NT2/D1 (cell line): ENCODE measurements at regions not wholly inside any gene's neighbourhood (a gene's known extent, or its start where the extent isn't known, plus 50 kb on each side); places are given as distances from the start of the nearest gene placed in this dataset.

Experiments
- DNase-seq: peaks from one replicate; pipeline ENCODE4 v3.0.0-alpha.2; 2011; ENCODE audit warnings: low read depth, low spot score
- H3K27me3 ChIP-seq: 2 replicates; pipeline ENCODE4 v1.6.0; 2011; ENCODE audit warnings: mild to moderate bottlenecking; ENCODE audit not compliant: insufficient read length, insufficient read depth
- H3K36me3 ChIP-seq: 2 replicates; pipeline ENCODE4 v1.6.1; 2011; ENCODE audit warnings: mild to moderate bottlenecking, low read length, mixed read lengths; ENCODE audit not compliant: insufficient read depth, insufficient read length
- H3K4me1 ChIP-seq: 2 replicates; pipeline ENCODE4 v1.5.1; 2011; ENCODE audit not compliant: insufficient read depth, insufficient read length
- H3K4me3 ChIP-seq: 2 replicates; pipeline ENCODE4 v1.5.1; 2011; ENCODE audit warnings: low read depth; ENCODE audit not compliant: insufficient read length
- H3K9ac ChIP-seq: 2 replicates; pipeline ENCODE4 v1.6.0; 2011; ENCODE audit warnings: low read depth; ENCODE audit not compliant: insufficient read length
- H3K9me3 ChIP-seq: 2 replicates; pipeline ENCODE4 v1.5.1; 2011; ENCODE audit warnings: mild to moderate bottlenecking, low read length; ENCODE audit not compliant: insufficient read depth
- SUZ12 ChIP-seq: IDR thresholded peaks from 2 replicates; pipeline ENCODE4 v1.6.1; 2011; ENCODE audit not compliant: insufficient read length, insufficient read depth; ENCODE audit errors: extremely low read depth
- YY1 ChIP-seq: IDR thresholded peaks from 2 replicates; pipeline ENCODE4 v1.6.1; 2011; ENCODE audit not compliant: insufficient read length, insufficient read depth
- ZNF274 ChIP-seq: IDR thresholded peaks from 2 replicates; pipeline ENCODE4 v1.6.1; 2011; ENCODE audit warnings: mild to moderate bottlenecking, low read depth, low read length

- TF ChIP-seq ZNF274, result no peak
- TF ChIP-seq SUZ12, result no peak
- no peak for TF ChIP-seq YY1
- no peaks in the 10 kb centered on the region for H3K36me3 ChIP-seq
Observed at GRCh38 chr13:76379341-76380105, 506.7 kb downstream of the KCTD12 start.

GRCh38 chr13:76378767-76379166 is 507.4 kb downstream of the KCTD12 start:
- no peak for DNase-seq
- H3K4me3 ChIP-seq, result no peak overlapping the region
- no peak overlapping the region for H3K9ac ChIP-seq
- no peaks in the 10 kb centered on the region for H3K36me3 ChIP-seq
- TF ChIP-seq YY1 (no peak), ZNF274 (no peak), SUZ12 (no peak)
- no peaks in the 10 kb centered on the region for H3K27me3 ChIP-seq
- no peaks in the 10 kb centered on the region for H3K9me3 ChIP-seq
- H3K4me1 ChIP-seq, result no peaks in the 10 kb centered on the region

More at GRCh38 chr13:76379341-76380105, 506.7 kb downstream of the KCTD12 start:
- Histone ChIP-seq H3K27me3 (no peaks in the 10 kb centered on the region), H3K4me3 (no peak overlapping the region), H3K9ac (no peak overlapping the region), H3K9me3 (no peaks in the 10 kb centered on the region), H3K4me1 (no peaks in the 10 kb centered on the region)
- no peak for DNase-seq

GRCh38 chr13:76363682-76364289 is 522.4 kb downstream of the KCTD12 start:
- Histone ChIP-seq H3K36me3 (no peaks in the 10 kb centered on the region), H3K27me3 (no peaks in the 10 kb centered on the region), H3K4me3 (no peak overlapping the region), H3K4me1 (no peaks in the 10 kb centered on the region), H3K9me3 (no peaks in the 10 kb centered on the region), H3K9ac (no peak overlapping the region)
- no peak for TF ChIP-seq SUZ12
- no peak for TF ChIP-seq ZNF274
- TF ChIP-seq YY1, result no peak
- no peak for DNase-seq

- no peak for DNase-seq
- H3K36me3 ChIP-seq, result no peaks in the 10 kb centered on the region
- no peak overlapping the region for H3K4me3 ChIP-seq
- H3K9ac ChIP-seq, result no peak overlapping the region
- no peaks in the 10 kb centered on the region for H3K27me3 ChIP-seq
- H3K4me1 ChIP-seq, result no peaks in the 10 kb centered on the region
- no peaks in the 10 kb centered on the region for H3K9me3 ChIP-seq
- TF ChIP-seq SUZ12 (no peak), ZNF274 (no peak), YY1 (no peak)
Observed at GRCh38 chr13:76361868-76362267, 524.3 kb downstream of the KCTD12 start.

DNA sequence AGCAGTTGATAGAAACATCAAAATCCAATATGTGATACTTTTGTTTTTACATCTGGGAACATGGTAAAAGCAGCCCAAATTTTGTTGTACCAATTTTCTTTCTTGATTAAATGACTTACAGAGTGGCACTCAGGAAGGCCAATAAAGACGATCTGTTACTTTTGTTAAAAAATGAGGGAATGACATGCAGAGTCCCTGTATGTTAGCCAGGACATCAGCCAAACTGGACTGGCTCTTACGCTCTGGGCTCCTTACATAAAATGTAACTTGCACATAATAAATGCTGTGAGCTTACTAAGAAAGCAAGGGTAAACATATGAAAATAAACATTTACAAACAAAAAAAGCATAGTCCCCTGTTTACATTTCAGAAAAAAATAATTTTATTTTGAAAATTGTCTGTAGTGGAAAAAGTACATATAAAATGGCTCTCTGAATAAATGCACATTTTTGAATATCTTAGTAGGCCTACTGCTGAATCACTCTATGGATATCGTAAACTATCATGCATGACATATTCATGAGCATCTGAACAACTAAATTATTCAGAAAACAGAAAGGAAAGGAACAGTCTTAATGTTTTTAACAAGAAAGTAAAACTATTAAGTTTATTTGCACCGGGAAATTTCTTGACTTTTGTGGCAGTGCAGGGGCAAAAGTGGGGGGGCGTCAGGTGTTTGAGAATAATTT is 534.5 kb downstream of the KCTD12 start:
- Histone ChIP-seq H3K4me3 (no peak overlapping the region), H3K9me3 (no peaks in the 10 kb centered on the region), H3K27me3 (no peaks in the 10 kb centered on the region), H3K9ac (no peak overlapping the region), H3K36me3 (no peaks in the 10 kb centered on the region), H3K4me1 (no peaks in the 10 kb centered on the region)
- no peak for DNase-seq
- TF ChIP-seq ZNF274 (no peak), SUZ12 (no peak), YY1 (no peak)

DNA sequence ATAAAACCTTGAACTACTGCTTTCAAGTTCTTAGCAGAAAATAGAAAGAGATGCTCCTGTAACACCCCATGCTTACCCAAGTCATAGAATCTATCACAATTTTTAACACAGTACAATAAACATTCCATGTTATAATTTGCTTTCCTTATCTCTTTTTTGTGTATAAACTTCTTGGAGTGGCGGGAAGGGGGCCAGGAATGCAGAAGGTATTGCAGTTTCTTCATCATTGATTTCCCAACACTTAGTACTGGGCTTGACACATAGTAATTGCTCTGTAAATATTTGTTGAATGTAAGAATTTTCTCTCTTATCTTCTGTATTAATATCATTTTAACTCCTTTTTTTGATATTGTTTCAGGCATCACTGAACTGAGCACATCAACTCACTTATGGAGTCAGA is 535.8 kb downstream of the KCTD12 start:
- Histone ChIP-seq H3K4me3 (no peak overlapping the region), H3K36me3 (no peaks in the 10 kb centered on the region), H3K4me1 (no peaks in the 10 kb centered on the region), H3K27me3 (no peaks in the 10 kb centered on the region), H3K9ac (no peak overlapping the region), H3K9me3 (no peaks in the 10 kb centered on the region)
- TF ChIP-seq ZNF274 (no peak), SUZ12 (no peak), YY1 (no peak)
- no peak for DNase-seq

GRCh38 chr13:76349700-76350099 is 536.5 kb downstream of the KCTD12 start:
- Histone ChIP-seq H3K36me3 (no peaks in the 10 kb centered on the region), H3K4me3 (no peak overlapping the region), H3K27me3 (no peaks in the 10 kb centered on the region), H3K4me1 (no peaks in the 10 kb centered on the region), H3K9me3 (no peaks in the 10 kb centered on the region), H3K9ac (no peak overlapping the region)
- no peak for DNase-seq
- TF ChIP-seq ZNF274 (no peak), YY1 (no peak), SUZ12 (no peak)
